PC-9 (cell line): ENCODE measurements at regions not wholly inside any gene's neighbourhood (a gene's known extent, or its start where the extent isn't known, plus 50 kb on each side); places are given as distances from the start of the nearest gene placed in this dataset.

Source experiments
- CTCF ChIP-seq: fragments of 200-600 bp; sonication (generic); conservative IDR thresholded peaks from 2 replicates; pipeline ENCODE4 v1.6.1; 2017; ENCODE audit warnings: mixed run types, antibody characterized with exemption, mild to moderate bottlenecking, moderate library complexity
- EZH2 ChIP-seq: fragments of 200-600 bp; sonication (generic); IDR thresholded peaks from 2 replicates; pipeline ENCODE4 v1.8.0; 2017; ENCODE audit warnings: antibody characterized with exemption, low read depth

GRCh38 chr5:2507611-2508010 is 243.9 kb downstream of the IRX2 start:
- TF ChIP-seq EZH2 (no peak), CTCF (no peak)
